Brain pericyte (primary cell): ENCODE measurements at regions not wholly inside any gene's neighbourhood (a gene's known extent, or its start where the extent isn't known, plus 50 kb on each side); places are given as distances from the start of the nearest gene placed in this dataset.

Experiments used
- DNase-seq: peaks from one replicate; pipeline ENCODE4 v3.0.0-alpha.2; 2012; ENCODE audit warnings: low read depth, low spot score

- no peak for DNase-seq
Measured at GRCh38 chr11:131299598-131300438, 70.6 kb upstream of the NTM start.

- DNase-seq: no peak
Measured at GRCh38 chr11:131300439-131300717, 70.0 kb upstream of the NTM start.

- DNase-seq: no peak
Measured at GRCh38 chr11:131301306-131301705, 69.1 kb upstream of the NTM start.

- no peak for DNase-seq
Measured at GRCh38 chr11:131302836-131303235, 67.6 kb upstream of the NTM start.

GRCh38 chr11:131303611-131304119 lies 66.8 kb upstream of the NTM start:
- DNase-seq: no peak

- DNase-seq: no peak
Measured at GRCh38 chr11:131305005-131305404, 65.4 kb upstream of the NTM start.

- DNase-seq: no peak
Measured at GRCh38 chr11:131307506-131307905, 62.9 kb upstream of the NTM start.

GRCh38 chr11:131309776-131310175 lies 60.6 kb upstream of the NTM start:
- DNase-seq: no peak

- DNase-seq: no peak
Measured at GRCh38 chr11:131311776-131312514, 58.5 kb upstream of the NTM start.
